Activated T-cell treated with anti-CD3 and anti-CD28 coated beads, Interleukin-2, amount 50 U/mL, for 4 hours (primary cell): ENCODE measurements at regions not wholly inside any gene's neighbourhood (a gene's known extent, or its start where the extent isn't known, plus 50 kb on each side); places are given as distances from the start of the nearest gene placed in this dataset.

Experiments used
- ATAC-seq, 2 donors: fragments of 200-7000 bp; cut with Tn5 transposase; one replicate each; pipeline ENCODE4 v1.10.0; 2021
- DNase-seq: peaks from one replicate; pipeline ENCODE4 v3.0.0-alpha.2; 2020
- H3K27me3 Mint-ChIP-seq: one replicate; pipeline ENCODE4 v1.8.0; 2021; ENCODE audit warnings: low read depth, mixed read lengths
- H3K36me3 Mint-ChIP-seq: one replicate; pipeline ENCODE4 v1.8.0; 2022; ENCODE audit warnings: mixed read lengths; ENCODE audit not compliant: insufficient read depth
- H3K4me1 Mint-ChIP-seq: one replicate; pipeline ENCODE4 v1.8.0; 2021; ENCODE audit warnings: low read depth, mixed read lengths
- H3K4me3 Mint-ChIP-seq: one replicate; pipeline ENCODE4 v1.8.0; 2021; ENCODE audit warnings: mild to moderate bottlenecking, moderate library complexity, mixed read lengths
- H3K9me3 Mint-ChIP-seq: one replicate; pipeline ENCODE4 v1.8.0; 2021; ENCODE audit warnings: mixed read lengths

GRCh38 chr2:22855761-22856184 is 529.2 kb upstream of the KLHL29 start:
- Mint-ChIP-seq H3K27me3 (no peaks in the 10 kb centered on the region), H3K9me3 (peaks cover 16% of the 10 kb centered on the region), H3K4me3 (no peak overlapping the region), H3K4me1 (no peaks in the 10 kb centered on the region), H3K36me3 (no peaks in the 10 kb centered on the region)
- DNase-seq (no peak), ATAC-seq (no peak)

GRCh38 chr2:22867973-22868372 is 517.0 kb upstream of the KLHL29 start:
- no peak for ATAC-seq

GRCh38 chr2:22878121-22878520 is 506.9 kb upstream of the KLHL29 start:
- ATAC-seq (no peak), DNase-seq (no peak)
- Mint-ChIP-seq H3K9me3 (peaks cover 10% of the 10 kb centered on the region), H3K27me3 (no peaks in the 10 kb centered on the region), H3K36me3 (no peaks in the 10 kb centered on the region), H3K4me3 (no peak overlapping the region), H3K4me1 (no peaks in the 10 kb centered on the region)

More at GRCh38 chr2:22867973-22868372, 517.0 kb upstream of the KLHL29 start:
- Mint-ChIP-seq H3K4me3 (no peak overlapping the region), H3K4me1 (no peaks in the 10 kb centered on the region), H3K9me3 (no peaks in the 10 kb centered on the region), H3K27me3 (peaks cover 4% of the 10 kb centered on the region), H3K36me3 (no peaks in the 10 kb centered on the region)
- no peak for DNase-seq

GRCh38 chr2:22879009-22879863 is 505.7 kb upstream of the KLHL29 start:
- ATAC-seq = no peak
- Mint-ChIP-seq H3K4me1 (no peaks in the 10 kb centered on the region), H3K9me3 (peaks cover 11% of the 10 kb centered on the region), H3K4me3 (no peak overlapping the region), H3K36me3 (no peaks in the 10 kb centered on the region), H3K27me3 (no peaks in the 10 kb centered on the region)
- no peak for DNase-seq

GRCh38 chr2:22880161-22880560 is 504.8 kb upstream of the KLHL29 start:
- no peaks in the 10 kb centered on the region for H3K27me3 Mint-ChIP-seq
- H3K9me3 Mint-ChIP-seq = peaks cover 11% of the 10 kb centered on the region
- DNase-seq (no peak), ATAC-seq (no peak)
- H3K4me3 Mint-ChIP-seq = no peak overlapping the region
- no peaks in the 10 kb centered on the region for H3K4me1 Mint-ChIP-seq
- H3K36me3 Mint-ChIP-seq = no peaks in the 10 kb centered on the region

GRCh38 chr2:22882011-22882410 is 503.0 kb upstream of the KLHL29 start:
- no peaks in the 10 kb centered on the region for H3K36me3 Mint-ChIP-seq
- H3K4me3 Mint-ChIP-seq = no peak overlapping the region
- DNase-seq = no peak
- no peak for ATAC-seq
- H3K9me3 Mint-ChIP-seq = peaks cover 3% of the 10 kb centered on the region
- no peaks in the 10 kb centered on the region for H3K27me3 Mint-ChIP-seq
- no peaks in the 10 kb centered on the region for H3K4me1 Mint-ChIP-seq

GRCh38 chr2:22882643-22883042 is 502.3 kb upstream of the KLHL29 start:
- peaks cover 3% of the 10 kb centered on the region for H3K9me3 Mint-ChIP-seq
- no peaks in the 10 kb centered on the region for H3K27me3 Mint-ChIP-seq
- H3K4me3 Mint-ChIP-seq = no peak overlapping the region
- H3K4me1 Mint-ChIP-seq = no peaks in the 10 kb centered on the region
- H3K36me3 Mint-ChIP-seq = no peaks in the 10 kb centered on the region
- no peak for ATAC-seq
- DNase-seq = no peak

GRCh38 chr2:22883054-22883453 is 501.9 kb upstream of the KLHL29 start:
- Mint-ChIP-seq H3K4me3 (no peak overlapping the region), H3K36me3 (no peaks in the 10 kb centered on the region), H3K4me1 (no peaks in the 10 kb centered on the region), H3K27me3 (no peaks in the 10 kb centered on the region), H3K9me3 (peaks cover 3% of the 10 kb centered on the region)
- no peak for DNase-seq
- ATAC-seq = no peak

- Mint-ChIP-seq H3K4me3 (no peak overlapping the region), H3K4me1 (no peaks in the 10 kb centered on the region), H3K36me3 (no peaks in the 10 kb centered on the region), H3K9me3 (peaks cover 3% of the 10 kb centered on the region), H3K27me3 (no peaks in the 10 kb centered on the region)
- ATAC-seq = no peak
- DNase-seq = no peak
Observed at GRCh38 chr2:22885245-22885644, 499.7 kb upstream of the KLHL29 start.

GRCh38 chr2:22887426-22887825 is 497.6 kb upstream of the KLHL29 start:
- DNase-seq (no peak), ATAC-seq (no peak)
- Mint-ChIP-seq H3K4me3 (no peak overlapping the region), H3K4me1 (no peaks in the 10 kb centered on the region), H3K9me3 (peaks cover 3% of the 10 kb centered on the region), H3K36me3 (no peaks in the 10 kb centered on the region), H3K27me3 (no peaks in the 10 kb centered on the region)

GRCh38 chr2:22887845-22888244 is 497.1 kb upstream of the KLHL29 start:
- Mint-ChIP-seq H3K36me3 (no peaks in the 10 kb centered on the region), H3K27me3 (no peaks in the 10 kb centered on the region), H3K4me1 (no peaks in the 10 kb centered on the region), H3K9me3 (peaks cover 3% of the 10 kb centered on the region), H3K4me3 (no peak overlapping the region)
- DNase-seq (no peak), ATAC-seq (no peak)

- DNase-seq = no peak
- ATAC-seq = no peak
- no peak overlapping the region for H3K4me3 Mint-ChIP-seq
- H3K4me1 Mint-ChIP-seq = no peaks in the 10 kb centered on the region
- H3K36me3 Mint-ChIP-seq = no peaks in the 10 kb centered on the region
- H3K27me3 Mint-ChIP-seq = no peaks in the 10 kb centered on the region
- peaks cover 5% of the 10 kb centered on the region for H3K9me3 Mint-ChIP-seq
Observed at GRCh38 chr2:22890132-22890531, 494.8 kb upstream of the KLHL29 start.

- ATAC-seq (no peak), DNase-seq (no peak)
- Mint-ChIP-seq H3K27me3 (no peaks in the 10 kb centered on the region), H3K9me3 (peaks cover 5% of the 10 kb centered on the region), H3K36me3 (no peaks in the 10 kb centered on the region), H3K4me1 (no peaks in the 10 kb centered on the region), H3K4me3 (no peak overlapping the region)
Observed at GRCh38 chr2:22893761-22894517, 491.0 kb upstream of the KLHL29 start.

- H3K27me3 Mint-ChIP-seq = no peaks in the 10 kb centered on the region
- DNase-seq (no peak), ATAC-seq (no peak)
- no peak overlapping the region for H3K4me3 Mint-ChIP-seq
- H3K4me1 Mint-ChIP-seq = no peaks in the 10 kb centered on the region
- H3K36me3 Mint-ChIP-seq = no peaks in the 10 kb centered on the region
- H3K9me3 Mint-ChIP-seq = peaks cover 5% of the 10 kb centered on the region
Observed at GRCh38 chr2:22894761-22895160, 490.2 kb upstream of the KLHL29 start.

GRCh38 chr2:22897428-22897827 is 487.6 kb upstream of the KLHL29 start:
- Mint-ChIP-seq H3K4me3 (no peak overlapping the region), H3K4me1 (no peaks in the 10 kb centered on the region)

More at GRCh38 chr2:22897428-22897827, 487.6 kb upstream of the KLHL29 start:
- ATAC-seq (no peak), DNase-seq (no peak)
- no peaks in the 10 kb centered on the region for H3K36me3 Mint-ChIP-seq
- peaks cover 5% of the 10 kb centered on the region for H3K9me3 Mint-ChIP-seq
- H3K27me3 Mint-ChIP-seq = no peaks in the 10 kb centered on the region
